HCT116 (cell line): ENCODE measurements at regions not wholly inside any gene's neighbourhood (a gene's known extent, or its start where the extent isn't known, plus 50 kb on each side); places are given as distances from the start of the nearest gene placed in this dataset.

Experiments used
- ATAC-seq: fragments of 200-7000 bp; cut with Tn5 transposase; 2 replicates; pipeline ENCODE4 v1.9.1; 2020; ENCODE audit warnings: mild to moderate bottlenecking, moderate library complexity
- BruUV-seq: library from RNA; stranded (reverse); fragments of 400-500 nt; replicated peaks from 2 replicates; lab custom pipeline; 2021; lab: Mats Ljungman, UMichigan
- CTCF ChIA-PET: fragments of 300-600 bp; sonication (Branson Sonifier 250); formaldehyde crosslinking; loops from one replicate; lab custom pipeline; 2021; ENCODE audit warnings: antibody characterized with exemption; lab: Charles Lee
- POLR2A ChIA-PET: fragments of 300-600, 350-600 bp; sonication (Branson Sonifier 250); formaldehyde crosslinking; loops from one replicate; lab custom pipeline; 2021; ENCODE audit warnings: antibody characterized with exemption; lab: Charles Lee
- RAD21 ChIA-PET, 2 experiments: fragments of 300-600 bp; sonication (Branson Sonifier 250); formaldehyde crosslinking; loops; one replicate each; lab custom pipeline; 2023; ENCODE audit warnings: low total read pairs in 2 of 2; ENCODE audit not compliant: uncharacterized antibody in 2 of 2, unreplicated experiment in 2 of 2, low non-redundant PET in 1 of 2; lab: Charles Lee
- DNase-seq: peaks from one replicate; pipeline ENCODE4 v3.0.0-alpha.2; 2010; ENCODE audit warnings: low read depth, low spot score
- H2AFZ ChIP-seq: fragments of 200-600 bp; shearing (Covaris generic), sonication (generic); 2 replicates; pipeline ENCODE4 v1.6.1; 2017; ENCODE audit warnings: low read depth, mixed run types, mixed read lengths, antibody characterized with exemption, low read length; ENCODE audit not compliant: poor library complexity, severe bottlenecking
- H3K27ac ChIP-seq: 2 replicates; pipeline ENCODE4 v1.5.1; 2012; ENCODE audit warnings: low read depth, low read length
- H3K27me3 ChIP-seq: fragments of 200-600 bp; sonication (generic); 2 replicates; pipeline ENCODE4 v1.6.1; 2016; ENCODE audit warnings: mixed run types, low read length, mixed read lengths; ENCODE audit not compliant: insufficient read depth
- H3K36me3 ChIP-seq, 2 experiments: fragments of 200-500 bp in 1 of 2; fragments of 200-600 bp in 1 of 2; sonication (Bioruptor generic) in 1 of 2; sonication (generic) in 1 of 2; 2 replicates each; pipeline versions ENCODE4 v1.5.1 to v1.6.1; 2014 to 2016; ENCODE audit warnings: low read length in 2 of 2, inconsistent platforms in 1 of 2, mixed read lengths in 1 of 2, mixed run types in 1 of 2; ENCODE audit not compliant: insufficient read depth in 2 of 2, control insufficient read depth in 1 of 2
- H3K4me1 ChIP-seq, 2 experiments: fragments of 200-600 bp in 1 of 2; sonication (generic) in 1 of 2; 2 replicates each; pipeline versions ENCODE4 v1.5.1 to v1.6.1; 2012 to 2017; ENCODE audit warnings: low read length in 2 of 2, inconsistent platforms in 1 of 2, mild to moderate bottlenecking in 1 of 2, mixed read lengths in 1 of 2, mixed run types in 1 of 2, moderate library complexity in 1 of 2; ENCODE audit not compliant: insufficient read depth in 2 of 2, control insufficient read depth in 1 of 2
- H3K4me2 ChIP-seq: fragments of 200-600 bp; sonication (generic); 2 replicates; pipeline ENCODE4 v1.6.1; 2017; ENCODE audit warnings: mixed run types, low read length, mixed read lengths
- H3K4me3 ChIP-seq, 2 experiments: fragments of 200-600 bp in 1 of 2; sonication (generic) in 1 of 2; replicated peaks in 1 of 2; 2 replicates each; pipeline ENCODE4 v1.5.1; 2011 to 2016; ENCODE audit warnings: low read length in 2 of 2, control low read depth in 1 of 2, low read depth in 1 of 2, mild to moderate bottlenecking in 1 of 2, mixed read lengths in 1 of 2, mixed run types in 1 of 2
- H3K79me2 ChIP-seq: fragments of 200-600 bp; sonication (generic); 2 replicates; pipeline ENCODE4 v1.6.1; 2017; ENCODE audit warnings: mild to moderate bottlenecking, mixed run types, low read length, moderate library complexity, mixed read lengths; ENCODE audit not compliant: insufficient read depth
- H3K9ac ChIP-seq: fragments of 200-600 bp; sonication (generic); 2 replicates; pipeline ENCODE4 v1.6.1; 2016; ENCODE audit warnings: low read length, mixed read lengths
- H3K9me2 ChIP-seq: fragments of 200-600 bp; sonication (generic), shearing (Covaris generic); 2 replicates; pipeline ENCODE4 v1.6.1; 2017; ENCODE audit warnings: mixed run types, mild to moderate bottlenecking, moderate library complexity; ENCODE audit not compliant: insufficient read depth
- H3K9me3 ChIP-seq, 2 experiments: fragments of 200-500 bp in 1 of 2; fragments of 200-600 bp in 1 of 2; sonication (Bioruptor generic) in 1 of 2; sonication (generic) in 1 of 2; 2 replicates each; pipeline ENCODE4 v1.6.1; 2014 to 2017; ENCODE audit warnings: low read length in 2 of 2, mixed read lengths in 2 of 2, inconsistent platforms in 1 of 2, low read depth in 1 of 2, mild to moderate bottlenecking in 1 of 2, mixed run types in 1 of 2, moderate library complexity in 1 of 2; ENCODE audit not compliant: control insufficient read depth in 1 of 2, insufficient read depth in 1 of 2
- H4K20me1 ChIP-seq: fragments of 200-600 bp; sonication (generic), shearing (Covaris generic); 2 replicates; pipeline ENCODE4 v1.6.1; 2017; ENCODE audit warnings: mixed run types, mild to moderate bottlenecking, moderate library complexity; ENCODE audit not compliant: insufficient read depth
- CBX3 ChIP-seq: IDR thresholded peaks from 2 replicates; pipeline ENCODE4 v1.6.1; 2012; ENCODE audit warnings: low read depth
- CEBPB ChIP-seq: IDR thresholded peaks from 2 replicates; pipeline ENCODE4 v1.6.1; 2012; ENCODE audit warnings: low read depth
- EGR1 ChIP-seq: IDR thresholded peaks from 2 replicates; pipeline ENCODE4 v1.6.1; 2012; ENCODE audit warnings: low read depth
- ELF1 ChIP-seq: IDR thresholded peaks from 2 replicates; pipeline ENCODE4 v1.6.1; 2012; ENCODE audit warnings: low read depth, borderline replicate concordance
- EZH2phosphoT487 ChIP-seq: fragments of 200-600 bp; IDR thresholded peaks from 2 replicates; pipeline ENCODE4 v1.6.1; 2018; ENCODE audit warnings: antibody characterized with exemption, borderline replicate concordance
- FOSL1 ChIP-seq: IDR thresholded peaks from 2 replicates; pipeline ENCODE4 v1.6.1; 2012; ENCODE audit warnings: low read depth
- JUND ChIP-seq: IDR thresholded peaks from 2 replicates; pipeline ENCODE4 v1.6.1; 2012
- POLR2AphosphoS5 ChIP-seq: IDR thresholded peaks from 2 replicates; pipeline ENCODE4 v1.6.1; 2011; ENCODE audit warnings: mild to moderate bottlenecking, low read depth, low read length, moderate library complexity
- RAD21 ChIP-seq: IDR thresholded peaks from 2 replicates; pipeline ENCODE4 v1.6.1; 2012; ENCODE audit warnings: low read depth, mild to moderate bottlenecking
- SIN3A ChIP-seq: IDR thresholded peaks from 2 replicates; pipeline ENCODE4 v1.6.1; 2012; ENCODE audit warnings: low read depth
- SRF ChIP-seq: IDR thresholded peaks from 2 replicates; pipeline ENCODE4 v1.6.1; 2012; ENCODE audit warnings: low read depth
- TCF7L2 ChIP-seq: IDR thresholded peaks from 2 replicates; pipeline ENCODE4 v1.7.0; 2011; ENCODE audit warnings: borderline replicate concordance, inconsistent platforms; ENCODE audit not compliant: insufficient read depth, insufficient read length; ENCODE audit errors: extremely low read depth
- ZBTB33 ChIP-seq: IDR thresholded peaks from 2 replicates; pipeline ENCODE4 v1.6.1; 2011; ENCODE audit warnings: mild to moderate bottlenecking, low read length, moderate library complexity; ENCODE audit not compliant: insufficient replicate concordance; ENCODE audit errors: extremely low read depth
- ZFX ChIP-seq: fragments of 450-650 bp; IDR thresholded peaks from 2 replicates; pipeline ENCODE4 v1.6.1; 2017
- ZNF274 ChIP-seq: fragments of 200-500 bp; sonication (Bioruptor generic); IDR thresholded peaks from 2 replicates; pipeline ENCODE4 v1.6.1; 2014; ENCODE audit warnings: mild to moderate bottlenecking, low read depth, low read length, inconsistent platforms
- intact Hi-C: fragments of 100-400 bp; cut with micrococcal nuclease; formaldehyde crosslinking; loops from 2 replicates; pipeline ENCODE4 v1.10.0; 2022
- TF ChIP-seq, protein P1 (sequence below): IDR thresholded peaks from 2 replicates; pipeline ENCODE4 v1.6.1; 2012
- TF ChIP-seq, protein P2 (sequence below): IDR thresholded peaks from 2 replicates; pipeline ENCODE4 v1.6.1; 2012

GRCh38 chr3:117964814-117965213 is 1069.8 kb downstream of the IGSF11 start:
- Histone ChIP-seq H3K9ac (no peak overlapping the region), H3K4me3 (no peak overlapping the region), H3K9me2 (no peaks in the 10 kb centered on the region), H3K9me3 (no peaks in the 10 kb centered on the region), H3K79me2 (no peaks in the 10 kb centered on the region), H3K27ac (no peak overlapping the region), H3K4me1 (no peaks in the 10 kb centered on the region), H3K27me3 (0 out of 2 replicates have a peak, but pooled peaks cover 6% of the 10 kb centered on the region), H3K4me2 (no peak overlapping the region), H4K20me1 (no peaks in the 10 kb centered on the region), H2AFZ (no peak overlapping the region), H3K36me3 (no peaks in the 10 kb centered on the region)
- ChIA-PET POLR2A (no interaction called here), CTCF (no interaction called here), RAD21 (no interaction called here)
- no peak for TF ChIP-seq TCF7L2
- TF ChIP-seq SRF, result no peak
- TF ChIP-seq, protein P1, sequence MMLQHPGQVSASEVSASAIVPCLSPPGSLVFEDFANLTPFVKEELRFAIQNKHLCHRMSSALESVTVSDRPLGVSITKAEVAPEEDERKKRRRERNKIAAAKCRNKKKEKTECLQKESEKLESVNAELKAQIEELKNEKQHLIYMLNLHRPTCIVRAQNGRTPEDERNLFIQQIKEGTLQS, result no peak
- no peak for TF ChIP-seq JUND
- TF ChIP-seq SIN3A, result no peak
- no peak for TF ChIP-seq EGR1
- TF ChIP-seq ZFX, result no peak
- no peak for TF ChIP-seq ELF1
- no peak for TF ChIP-seq RAD21
- no peak for TF ChIP-seq ZNF274
- no peak for DNase-seq
- ATAC-seq, result no peak
- intact Hi-C loops, result no loop called here
- BruUV-seq, result no TSS peak

DNA sequence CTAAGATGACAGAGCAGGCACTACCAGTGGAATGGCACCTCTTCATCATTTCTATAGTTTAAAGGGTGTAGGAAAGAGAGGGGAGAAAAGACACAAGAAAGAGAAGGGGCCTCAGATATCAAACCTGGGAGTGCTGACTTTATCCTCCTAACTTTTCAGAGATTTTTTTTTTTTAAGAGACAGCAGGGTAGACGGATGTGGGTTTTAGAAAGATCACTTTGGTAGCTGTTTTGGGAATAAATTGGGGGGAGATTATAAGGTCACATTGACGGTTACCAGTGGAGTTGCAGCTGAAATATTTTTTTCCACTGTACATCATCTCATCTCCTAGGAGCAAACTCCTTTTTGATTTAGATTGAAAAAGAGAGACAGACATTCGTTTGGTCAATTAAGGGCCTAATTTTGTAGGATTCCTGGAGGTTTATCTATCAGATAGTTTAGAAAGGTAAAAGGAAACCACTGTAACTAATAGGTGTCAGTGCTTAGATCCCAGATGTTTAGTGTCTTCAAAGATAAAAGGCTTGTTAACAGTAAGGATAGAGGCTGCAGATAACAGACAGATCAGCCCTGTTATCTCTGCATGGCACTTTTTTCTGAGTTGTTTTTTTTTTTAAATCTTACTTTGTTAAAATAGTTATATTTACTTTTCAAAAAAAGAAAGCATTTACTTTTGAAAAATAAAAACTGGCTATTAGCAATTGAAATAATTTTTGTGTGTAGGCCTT is 1057.0 kb downstream of the IGSF11 start:
- H3K4me1 ChIP-seq, result no peaks in the 10 kb centered on the region
- intact Hi-C loops, result no loop called here
- ChIA-PET POLR2A (no interaction called here), CTCF (no interaction called here), RAD21 (no interaction called here)
- no peak overlapping the region for H3K4me2 ChIP-seq
- H3K79me2 ChIP-seq, result no peaks in the 10 kb centered on the region
- DNase-seq, result no peak
- H3K9me2 ChIP-seq, result no peaks in the 10 kb centered on the region
- H3K9me3 ChIP-seq, result no peaks in the 10 kb centered on the region
- H4K20me1 ChIP-seq, result no peaks in the 10 kb centered on the region
- H3K9ac ChIP-seq, result no peak overlapping the region
- no peak overlapping the region for H3K27ac ChIP-seq
- no TSS peak for BruUV-seq
- ATAC-seq, result no peak
- H3K27me3 ChIP-seq, result no peaks in the 10 kb centered on the region
- no peaks in the 10 kb centered on the region for H3K36me3 ChIP-seq
- no peak overlapping the region for H3K4me3 ChIP-seq
- H2AFZ ChIP-seq, result no peak overlapping the region
- TF ChIP-seq ZBTB33 (no peak), POLR2AphosphoS5 (no peak), CEBPB (no peak), SIN3A (no peak), FOSL1 (no peak), ZFX (no peak), CBX3 (no peak), EZH2phosphoT487 (no peak), SRF (no peak)
- TF ChIP-seq, protein P2, sequence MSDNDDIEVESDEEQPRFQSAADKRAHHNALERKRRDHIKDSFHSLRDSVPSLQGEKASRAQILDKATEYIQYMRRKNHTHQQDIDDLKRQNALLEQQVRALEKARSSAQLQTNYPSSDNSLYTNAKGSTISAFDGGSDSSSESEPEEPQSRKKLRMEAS, result no peak
